ENCODE measurements at regions not wholly inside any gene's neighbourhood (a gene's known extent, or its start where the extent isn't known, plus 50 kb on each side); places are given as distances from the start of the nearest gene placed in this dataset.

GRCh38 chr4:126647320-126647719 is 985.4 kb upstream of the INTU start:
- Mint-ChIP-seq H3K36me3 (ENCODE audit: low read depth, unreplicated experiment) (no peaks in the 10 kb centered on the region), H3K4me1 (ENCODE audit: low read depth, unreplicated experiment) (no peaks in the 10 kb centered on the region), H3K27me3 (ENCODE audit: low read depth, unreplicated experiment) (no peaks in the 10 kb centered on the region), H3K9me3 (ENCODE audit: unreplicated experiment) (peaks cover 3% of the 10 kb centered on the region), H3K27ac (ENCODE audit: unreplicated experiment) (no peak overlapping the region), H3K4me3 (ENCODE audit: unreplicated experiment) (no peak overlapping the region)
- no peak for TF ChIP-seq CTCF (IDR thresholded peaks at IDR 0.05; ENCODE audit: insufficient read depth, low read depth, low read length)
- Histone ChIP-seq H3K27ac (ENCODE audit: low read depth, low read length) (no peak overlapping the region), H4K20me1 (ENCODE audit: insufficient read depth, low read length) (no peaks in the 10 kb centered on the region), H3K4me3 (ENCODE audit: insufficient read depth, low read depth, low read length) (no peak overlapping the region), H3K4me1 (ENCODE audit: insufficient read depth, low read length) (no peaks in the 10 kb centered on the region), H3K79me2 (ENCODE audit: insufficient read depth, low read length) (no peaks in the 10 kb centered on the region), H3K36me3 (ENCODE audit: insufficient read depth, low read length) (no peaks in the 10 kb centered on the region), H3K9me3 (ENCODE audit: insufficient read depth, low read depth, low read length) (no peaks in the 10 kb centered on the region), H3K27me3 (ENCODE audit: insufficient read depth, low read length) (no peaks in the 10 kb centered on the region), H2AFZ (ENCODE audit: low read depth, low read length) (no peak overlapping the region), H3K4me2 (ENCODE audit: low read length) (no peak overlapping the region), H3K9ac (ENCODE audit: low read length) (no peak overlapping the region)
- no peak for DNase-seq (ENCODE audit: low read depth)
- no peak for FAIRE-seq

- Histone ChIP-seq H3K79me2 (ENCODE audit: insufficient read depth, low read length) (no peaks in the 10 kb centered on the region), H3K9me3 (ENCODE audit: insufficient read depth, low read depth, low read length) (no peaks in the 10 kb centered on the region), H3K27ac (ENCODE audit: low read depth, low read length) (no peak overlapping the region), H3K36me3 (ENCODE audit: insufficient read depth, low read length) (no peaks in the 10 kb centered on the region), H2AFZ (ENCODE audit: low read depth, low read length) (no peak overlapping the region), H3K4me2 (ENCODE audit: low read length) (no peak overlapping the region), H3K9ac (ENCODE audit: low read length) (no peak overlapping the region), H4K20me1 (ENCODE audit: insufficient read depth, low read length) (no peaks in the 10 kb centered on the region), H3K27me3 (ENCODE audit: insufficient read depth, low read length) (no peaks in the 10 kb centered on the region), H3K4me1 (ENCODE audit: insufficient read depth, low read length) (no peaks in the 10 kb centered on the region), H3K4me3 (ENCODE audit: insufficient read depth, low read depth, low read length) (no peak overlapping the region)
- no peaks in the 10 kb centered on the region for H3K27me3 Mint-ChIP-seq (ENCODE audit: low read depth, unreplicated experiment)
- no peak overlapping the region for H3K27ac Mint-ChIP-seq (ENCODE audit: unreplicated experiment)
- no peaks in the 10 kb centered on the region for H3K36me3 Mint-ChIP-seq (ENCODE audit: low read depth, unreplicated experiment)
- no peak overlapping the region for H3K4me3 Mint-ChIP-seq (ENCODE audit: unreplicated experiment)
- FAIRE-seq = peak; percentile 50
- H3K9me3 Mint-ChIP-seq (ENCODE audit: unreplicated experiment) = no peaks in the 10 kb centered on the region
- no peak for TF ChIP-seq EZH2 (IDR thresholded peaks at IDR 0.05; ENCODE audit: insufficient read depth, low read length)
- no peak for TF ChIP-seq CTCF (IDR thresholded peaks at IDR 0.05; ENCODE audit: insufficient read depth, low read depth, low read length)
- DNase-seq (ENCODE audit: low read depth) = peak; percentile 71
- H3K4me1 Mint-ChIP-seq (ENCODE audit: low read depth, unreplicated experiment) = no peaks in the 10 kb centered on the region
Measured at GRCh38 chr4:126647756-126648397, 984.9 kb upstream of the INTU start.

- Mint-ChIP-seq H3K27me3 (ENCODE audit: low read depth, unreplicated experiment) (no peaks in the 10 kb centered on the region), H3K4me1 (ENCODE audit: low read depth, unreplicated experiment) (peaks cover 5% of the 10 kb centered on the region), H3K36me3 (ENCODE audit: low read depth, unreplicated experiment) (no peaks in the 10 kb centered on the region), H3K9me3 (ENCODE audit: unreplicated experiment) (no peaks in the 10 kb centered on the region), H3K27ac (ENCODE audit: unreplicated experiment) (no peak overlapping the region), H3K4me3 (ENCODE audit: unreplicated experiment) (no peak overlapping the region)
- H3K4me2 ChIP-seq (ENCODE audit: low read length) = no peak overlapping the region
- H3K4me1 ChIP-seq (ENCODE audit: insufficient read depth, low read length) = no peaks in the 10 kb centered on the region
- TF ChIP-seq CTCF (IDR thresholded peaks at IDR 0.05; ENCODE audit: insufficient read depth, low read depth, low read length) = no peak
- no peaks in the 10 kb centered on the region for H3K36me3 ChIP-seq (ENCODE audit: insufficient read depth, low read length)
- FAIRE-seq (no peak), DNase-seq (ENCODE audit: low read depth) (no peak)
- H3K27ac ChIP-seq (ENCODE audit: low read depth, low read length) = no peak overlapping the region
- H3K27me3 ChIP-seq (ENCODE audit: insufficient read depth, low read length) = no peaks in the 10 kb centered on the region
- H2AFZ ChIP-seq (ENCODE audit: low read depth, low read length) = no peak overlapping the region
- H3K79me2 ChIP-seq (ENCODE audit: insufficient read depth, low read length) = no peaks in the 10 kb centered on the region
- no peaks in the 10 kb centered on the region for H4K20me1 ChIP-seq (ENCODE audit: insufficient read depth, low read length)
- H3K9ac ChIP-seq (ENCODE audit: low read length) = no peak overlapping the region
- no peak overlapping the region for H3K4me3 ChIP-seq (ENCODE audit: insufficient read depth, low read depth, low read length)
- H3K9me3 ChIP-seq (ENCODE audit: insufficient read depth, low read depth, low read length) = no peaks in the 10 kb centered on the region
Measured at GRCh38 chr4:126658411-126658810, 974.3 kb upstream of the INTU start.
